OCI-LY7 (cell line): ENCODE measurements at regions not wholly inside any gene's neighbourhood (a gene's known extent, or its start where the extent isn't known, plus 50 kb on each side); places are given as distances from the start of the nearest gene placed in this dataset.
A peak's percentile ranks its signal among the peaks of the same experiment; 100 is the strongest.

Experiments used
- BruUV-seq: library from RNA; stranded (reverse); fragments of 400-500 nt; replicated peaks from 2 replicates; lab custom pipeline; 2021; lab: Mats Ljungman, UMichigan
- CTCF ChIA-PET: fragments of 300-600 bp; sonication (Branson Sonifier 250); formaldehyde crosslinking; loops from one replicate; lab custom pipeline; 2022; ENCODE audit warnings: antibody characterized with exemption; ENCODE audit not compliant: unreplicated experiment; lab: Charles Lee
- POLR2A ChIA-PET: fragments of 300-600 bp; sonication (Branson Sonifier 250); formaldehyde crosslinking; loops from one replicate; lab custom pipeline; 2022; ENCODE audit warnings: antibody characterized with exemption; lab: Charles Lee
- DNase-seq: peaks from one replicate; pipeline ENCODE4 v3.0.0-alpha.2; 2015; ENCODE audit warnings: low spot score
- H2AFZ ChIP-seq: fragments of 200-600 bp; sonication (generic), shearing (Covaris generic); 2 replicates; pipeline ENCODE4 v1.6.1; 2014; ENCODE audit warnings: mild to moderate bottlenecking, antibody characterized with exemption, low read length, moderate library complexity
- H3K27ac ChIP-seq: fragments of 200-600 bp; sonication (generic); 2 replicates; pipeline ENCODE4 v1.5.1; 2014; ENCODE audit warnings: mixed run types, low read depth, mild to moderate bottlenecking, moderate library complexity, low read length, inconsistent platforms; ENCODE audit not compliant: poor library complexity, severe bottlenecking
- H3K36me3 ChIP-seq: fragments of 200-600 bp; sonication (generic); 2 replicates; pipeline ENCODE4 v1.6.1; 2014; ENCODE audit warnings: mild to moderate bottlenecking, antibody characterized with exemption, low read length, moderate library complexity, mixed read lengths; ENCODE audit not compliant: insufficient read depth
- H3K4me1 ChIP-seq: fragments of 200-600 bp; sonication (generic); 2 replicates; pipeline ENCODE4 v1.5.1; 2014; ENCODE audit warnings: mild to moderate bottlenecking, low read length; ENCODE audit not compliant: insufficient read depth, poor library complexity, severe bottlenecking
- H3K4me2 ChIP-seq: fragments of 200-600 bp; sonication (generic); 2 replicates; pipeline ENCODE4 v1.6.1; 2014; ENCODE audit warnings: mild to moderate bottlenecking, low read length
- H3K4me3 ChIP-seq: fragments of 200-600 bp; sonication (generic); 2 replicates; pipeline ENCODE4 v1.5.1; 2014; ENCODE audit warnings: mild to moderate bottlenecking, low read depth, low read length; ENCODE audit not compliant: poor library complexity, severe bottlenecking
- H3K79me2 ChIP-seq: fragments of 200-600 bp; sonication (generic); 2 replicates; pipeline ENCODE4 v1.6.1; 2016; ENCODE audit warnings: low read depth, mild to moderate bottlenecking, low read length, moderate library complexity, mixed read lengths; ENCODE audit not compliant: insufficient read depth
- H3K9me2 ChIP-seq: fragments of 200-600 bp; sonication (generic); 2 replicates; pipeline ENCODE4 v1.6.1; 2016; ENCODE audit warnings: mild to moderate bottlenecking, low read length, mixed read lengths; ENCODE audit not compliant: insufficient read depth
- H3K9me3 ChIP-seq: fragments of 200-600 bp; sonication (generic); 2 replicates; pipeline ENCODE4 v1.6.1; 2014; ENCODE audit warnings: mild to moderate bottlenecking, mixed run types, low read length, mixed read lengths
- H4K20me1 ChIP-seq: fragments of 200-600 bp; sonication (generic); 2 replicates; pipeline ENCODE4 v1.6.1; 2014; ENCODE audit warnings: mild to moderate bottlenecking, antibody characterized with exemption, low read length, moderate library complexity, mixed read lengths; ENCODE audit not compliant: insufficient read depth
- EZH2phosphoT487 ChIP-seq: fragments of 200-600 bp; sonication (generic); IDR thresholded peaks from 2 replicates; pipeline ENCODE4 v1.6.1; 2018; ENCODE audit warnings: low read depth, borderline replicate concordance, mild to moderate bottlenecking, mixed run types, antibody characterized with exemption, low read length, moderate library complexity, mixed read lengths
- intact Hi-C: fragments of 100-400 bp; cut with micrococcal nuclease; formaldehyde crosslinking; loops from one replicate; pipeline ENCODE4 v1.10.0; 2022; ENCODE audit not compliant: unreplicated experiment
- TF ChIP-seq, protein P1 (sequence below): fragments of 200-600 bp; sonication (generic); conservative IDR thresholded peaks from 2 replicates; pipeline ENCODE4 v1.5.1; 2014; ENCODE audit warnings: mild to moderate bottlenecking, antibody characterized with exemption, low read length, moderate library complexity, mixed read lengths

DNA sequence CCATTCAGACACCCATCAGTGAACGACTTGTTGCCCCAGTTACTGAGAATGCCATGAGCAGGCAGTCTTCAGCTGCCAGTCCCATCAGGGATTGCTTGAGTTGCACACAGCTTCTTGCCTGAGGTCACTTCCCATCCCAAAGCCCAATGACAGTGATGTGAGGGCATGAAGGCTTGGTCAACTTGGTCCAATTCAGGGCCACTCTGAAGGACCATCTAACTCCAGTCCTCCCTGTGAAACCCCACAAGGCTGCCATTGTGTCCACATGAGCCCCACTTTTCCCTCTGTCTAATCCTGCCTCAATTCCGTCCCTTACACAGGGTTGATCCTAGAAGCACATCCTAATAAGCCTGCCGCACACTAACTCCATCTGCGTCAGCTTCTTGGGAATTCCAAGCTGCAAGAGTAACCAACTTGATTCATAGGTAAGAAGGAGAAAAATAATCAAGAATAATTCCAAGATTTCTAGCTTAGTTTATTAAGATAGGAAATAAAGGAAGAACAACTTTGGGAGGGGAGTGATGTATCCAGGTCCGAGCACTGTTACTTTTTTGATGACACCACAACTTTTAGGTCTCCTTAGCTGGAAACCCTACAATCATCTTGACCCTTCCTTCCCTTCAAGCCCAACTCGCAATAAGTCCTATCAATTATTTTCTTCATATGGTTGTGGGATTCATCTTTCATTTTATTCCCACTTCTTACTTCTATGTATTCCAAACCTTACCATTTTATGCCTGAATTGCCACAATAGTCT, 110.9 kb downstream of the LRRC30 start:
- no peak for DNase-seq
- Histone ChIP-seq H3K4me2 (no peak overlapping the region), H3K9me2 (no peaks in the 10 kb centered on the region), H3K9me3 (no peaks in the 10 kb centered on the region), H4K20me1 (no peaks in the 10 kb centered on the region), H2AFZ (no peak overlapping the region), H3K79me2 (no peaks in the 10 kb centered on the region), H3K27ac (no peak overlapping the region), H3K36me3 (no peaks in the 10 kb centered on the region), H3K4me1 (no peaks in the 10 kb centered on the region), H3K4me3 (no peak overlapping the region)
- TF ChIP-seq, protein P1, sequence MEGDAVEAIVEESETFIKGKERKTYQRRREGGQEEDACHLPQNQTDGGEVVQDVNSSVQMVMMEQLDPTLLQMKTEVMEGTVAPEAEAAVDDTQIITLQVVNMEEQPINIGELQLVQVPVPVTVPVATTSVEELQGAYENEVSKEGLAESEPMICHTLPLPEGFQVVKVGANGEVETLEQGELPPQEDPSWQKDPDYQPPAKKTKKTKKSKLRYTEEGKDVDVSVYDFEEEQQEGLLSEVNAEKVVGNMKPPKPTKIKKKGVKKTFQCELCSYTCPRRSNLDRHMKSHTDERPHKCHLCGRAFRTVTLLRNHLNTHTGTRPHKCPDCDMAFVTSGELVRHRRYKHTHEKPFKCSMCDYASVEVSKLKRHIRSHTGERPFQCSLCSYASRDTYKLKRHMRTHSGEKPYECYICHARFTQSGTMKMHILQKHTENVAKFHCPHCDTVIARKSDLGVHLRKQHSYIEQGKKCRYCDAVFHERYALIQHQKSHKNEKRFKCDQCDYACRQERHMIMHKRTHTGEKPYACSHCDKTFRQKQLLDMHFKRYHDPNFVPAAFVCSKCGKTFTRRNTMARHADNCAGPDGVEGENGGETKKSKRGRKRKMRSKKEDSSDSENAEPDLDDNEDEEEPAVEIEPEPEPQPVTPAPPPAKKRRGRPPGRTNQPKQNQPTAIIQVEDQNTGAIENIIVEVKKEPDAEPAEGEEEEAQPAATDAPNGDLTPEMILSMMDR = no peak
- TF ChIP-seq EZH2phosphoT487 = no peak
- BruUV-seq = no TSS peak
- CTCF ChIA-PET = no interaction called here
- POLR2A ChIA-PET = interaction anchor here (0.5 to 0.7 kb wide), 3 partner anchors 269 to 1083 kb away, joined by 3 read pairs; no protein-coding TSS in a partner anchor
- intact Hi-C loops = no loop called here

- no peak for DNase-seq
- H3K4me2 ChIP-seq = no peak overlapping the region
- H2AFZ ChIP-seq = no peak overlapping the region
- no peaks in the 10 kb centered on the region for H3K4me1 ChIP-seq
- intact Hi-C loops = no loop called here
- ChIA-PET POLR2A (interaction anchor here (1.0 kb wide), 1 partner anchor 9 kb away, joined by 3 read pairs; no protein-coding TSS in a partner anchor), CTCF (no interaction called here)
- no peak overlapping the region for H3K27ac ChIP-seq
- H3K36me3 ChIP-seq = no peaks in the 10 kb centered on the region
- no TSS peak for BruUV-seq
- H3K4me3 ChIP-seq = no peak overlapping the region
- no peaks in the 10 kb centered on the region for H4K20me1 ChIP-seq
- TF ChIP-seq EZH2phosphoT487 = no peak
- TF ChIP-seq, protein P1 = 0 out of 2 replicates have a peak, but pooled peaks have one; percentile 25
- no peaks in the 10 kb centered on the region for H3K9me3 ChIP-seq
- H3K9me2 ChIP-seq = no peaks in the 10 kb centered on the region
- no peaks in the 10 kb centered on the region for H3K79me2 ChIP-seq
Observed at GRCh38 chr18:7349181-7349837, 118.4 kb downstream of the LRRC30 start.
